CMK (cell line): ENCODE measurements at regions not wholly inside any gene's neighbourhood (a gene's known extent, or its start where the extent isn't known, plus 50 kb on each side); places are given as distances from the start of the nearest gene placed in this dataset.

Source experiments
- DNase-seq: peaks from one replicate; pipeline ENCODE4 v3.0.0-alpha.2; 2010; ENCODE audit warnings: low read depth

DNA sequence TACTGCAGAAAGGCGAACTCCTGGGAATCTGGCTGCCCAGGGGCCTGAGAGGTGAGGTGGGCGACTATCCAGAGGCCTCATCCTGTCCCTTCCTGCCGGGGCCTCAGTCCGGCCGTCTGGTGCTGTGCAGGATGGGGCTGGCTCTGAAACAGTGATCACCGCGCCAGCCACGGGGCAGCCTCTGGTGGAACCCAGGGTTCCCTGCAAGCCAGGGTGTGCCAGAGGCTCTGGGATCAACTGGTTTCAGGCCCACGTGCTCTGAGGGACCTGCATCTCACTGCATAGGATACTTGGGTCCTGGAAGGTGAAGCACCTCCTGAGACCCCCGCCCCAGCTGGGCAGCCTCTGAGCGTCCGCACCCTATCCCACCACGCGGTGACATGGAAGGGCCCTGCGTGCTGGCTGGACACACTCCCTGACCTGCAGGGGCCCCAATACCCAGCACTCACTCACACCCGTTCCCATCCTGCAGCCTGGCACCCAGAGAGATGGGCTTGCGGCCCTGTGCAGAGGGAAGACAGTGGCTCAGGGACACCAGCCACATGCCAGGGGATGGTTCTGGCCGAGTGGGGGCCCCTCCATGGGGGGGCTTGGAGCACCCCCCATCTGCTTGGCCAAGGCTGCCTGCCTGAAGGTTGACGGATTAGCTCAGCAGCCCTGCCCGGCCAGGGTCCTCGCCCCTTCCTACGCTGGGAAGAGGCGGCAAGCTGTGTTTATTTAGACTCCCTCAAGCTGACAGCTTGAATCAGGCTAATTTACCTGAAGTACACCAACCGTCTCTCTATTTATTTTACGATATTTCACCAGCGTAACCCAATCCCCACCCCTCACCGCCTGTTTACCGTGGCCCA is 64.3 kb upstream of the TTC34 start:
- no peak for DNase-seq

- DNase-seq = no peak
These were observed 65.1 kb upstream of the TTC34 start for GRCh38 chr1:2866422-2867086.

- no peak for DNase-seq
These were observed 65.6 kb upstream of the TTC34 start for GRCh38 chr1:2867087-2867425.

- no peak for DNase-seq
These were observed 66.4 kb upstream of the TTC34 start for GRCh38 chr1:2867861-2868260.

DNA sequence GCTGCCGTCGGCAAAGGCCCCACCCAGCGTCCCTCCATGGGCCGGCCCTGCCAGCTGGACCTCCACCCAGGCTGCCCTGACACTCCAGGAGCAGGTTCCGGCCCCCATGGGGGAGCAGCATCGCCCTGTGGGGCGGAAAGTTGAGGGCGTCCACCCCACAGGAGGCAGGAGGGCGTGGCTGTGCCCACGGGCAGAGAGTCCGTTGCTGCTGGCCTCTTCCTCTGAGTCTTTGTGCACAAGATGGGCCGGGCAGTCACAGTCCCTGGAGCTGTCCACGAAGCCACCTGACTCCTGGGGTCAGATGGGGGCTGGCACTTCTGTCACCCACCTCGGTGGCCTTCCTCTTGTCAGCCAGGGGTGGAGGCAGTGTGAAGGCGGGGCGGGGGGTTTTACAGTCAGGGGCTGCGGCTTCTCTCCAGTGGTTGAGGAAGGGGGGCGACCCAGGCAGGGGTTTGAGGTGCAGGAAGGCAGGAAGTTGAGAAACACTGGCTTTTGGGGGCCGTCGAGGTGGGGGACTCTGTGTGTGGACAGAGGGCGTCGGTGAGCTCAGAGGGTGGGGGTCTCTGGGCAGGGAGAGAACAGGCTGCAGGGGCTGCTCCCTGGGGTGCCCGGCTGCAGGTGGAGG is 67.2 kb upstream of the TTC34 start:
- DNase-seq = no peak

DNA sequence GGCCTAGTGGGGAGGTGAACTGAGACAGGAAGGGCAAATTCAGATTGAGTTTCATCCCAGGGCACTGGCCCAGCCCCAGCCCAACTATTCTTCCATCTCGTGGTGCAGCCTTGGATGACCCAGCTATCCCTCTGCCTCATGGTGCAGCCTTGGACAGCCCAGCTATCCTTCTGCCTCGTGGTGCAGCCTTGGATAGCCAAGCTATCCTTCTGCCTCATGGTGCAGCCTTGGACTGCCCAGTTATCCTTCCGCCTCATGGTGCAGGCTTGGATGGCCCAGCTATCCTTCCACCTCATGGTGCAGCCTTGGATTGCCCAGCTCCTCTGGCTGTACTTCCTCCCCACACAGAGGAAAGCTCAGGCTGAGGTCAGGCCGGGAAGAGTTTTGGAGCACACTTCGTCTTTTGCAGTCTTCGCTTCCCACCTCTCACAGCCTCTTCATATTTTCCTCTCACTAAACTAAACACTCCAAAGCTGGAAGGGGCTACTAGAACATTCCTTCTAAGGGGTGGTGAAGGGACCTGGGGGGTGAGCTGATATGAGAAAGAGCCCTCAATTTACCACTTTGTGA is 69.8 kb upstream of the TTC34 start:
- DNase-seq = no peak

GRCh38 chr1:2874207-2874606 is 72.7 kb upstream of the TTC34 start:
- DNase-seq = no peak

DNA sequence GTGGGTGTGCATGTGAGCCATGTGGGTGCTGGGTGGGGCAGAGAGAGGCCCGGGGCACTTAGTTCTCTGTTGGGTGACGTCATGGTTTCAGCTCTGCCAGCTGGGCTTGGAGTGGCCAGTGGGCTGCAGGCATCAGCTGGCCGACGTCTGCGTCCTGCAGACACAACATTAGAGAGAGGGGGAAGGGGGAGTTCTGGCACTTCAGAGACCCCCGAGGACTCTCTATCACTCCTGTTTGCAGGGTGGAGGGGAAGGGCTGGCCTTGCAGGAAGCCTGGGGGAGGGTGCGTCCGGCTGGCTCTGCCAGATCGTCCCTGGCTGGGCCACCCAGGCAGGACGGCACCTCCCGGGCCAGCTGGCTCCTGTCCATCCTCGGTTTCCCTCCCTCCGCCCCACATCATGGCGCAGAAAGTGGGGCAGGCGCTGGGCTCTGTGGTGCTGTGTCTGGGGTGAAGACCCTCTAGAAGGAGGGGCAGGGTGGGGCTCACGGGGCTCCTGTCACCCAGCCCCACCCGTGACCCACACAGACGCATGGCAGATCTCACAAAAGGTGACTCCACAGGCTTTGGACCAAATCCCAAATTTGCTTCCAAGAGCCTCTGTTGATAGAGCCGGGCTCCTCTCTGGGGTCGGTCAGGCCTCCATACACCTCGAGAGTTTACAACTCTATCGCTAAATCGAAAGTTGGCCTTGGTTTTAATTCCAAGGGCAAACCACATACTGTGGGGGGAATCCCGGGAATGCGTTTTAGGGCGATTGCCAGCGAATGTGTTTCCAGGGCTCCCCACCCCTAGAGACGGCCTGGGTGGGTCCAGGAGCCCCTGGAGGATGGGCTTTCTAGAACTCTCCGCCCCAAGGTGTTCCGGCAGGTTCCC is 73.4 kb upstream of the TTC34 start:
- DNase-seq = no peak

- no peak for DNase-seq
These were observed 74.4 kb upstream of the TTC34 start for GRCh38 chr1:2875707-2876561.

DNA sequence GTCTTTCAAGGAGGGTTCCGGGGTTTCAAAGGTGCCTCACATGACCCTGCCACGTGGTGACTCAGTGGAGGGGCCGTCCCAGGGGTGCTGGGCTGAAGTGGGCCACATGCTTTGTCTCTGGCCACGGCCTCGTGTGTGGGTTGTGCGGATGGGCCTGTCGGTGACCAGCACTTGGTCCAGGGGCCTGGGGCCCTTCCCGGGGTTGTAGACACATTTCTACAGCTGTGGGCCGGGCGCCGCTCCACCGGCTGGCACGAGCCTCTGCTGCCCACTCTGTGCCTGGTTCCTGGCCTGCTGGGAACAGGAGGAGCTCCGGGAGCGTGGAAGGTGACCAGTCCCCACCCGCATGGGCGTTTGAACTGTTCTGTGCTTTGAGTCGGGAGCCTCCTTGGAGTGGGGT is 75.4 kb upstream of the TTC34 start:
- no peak for DNase-seq

DNA sequence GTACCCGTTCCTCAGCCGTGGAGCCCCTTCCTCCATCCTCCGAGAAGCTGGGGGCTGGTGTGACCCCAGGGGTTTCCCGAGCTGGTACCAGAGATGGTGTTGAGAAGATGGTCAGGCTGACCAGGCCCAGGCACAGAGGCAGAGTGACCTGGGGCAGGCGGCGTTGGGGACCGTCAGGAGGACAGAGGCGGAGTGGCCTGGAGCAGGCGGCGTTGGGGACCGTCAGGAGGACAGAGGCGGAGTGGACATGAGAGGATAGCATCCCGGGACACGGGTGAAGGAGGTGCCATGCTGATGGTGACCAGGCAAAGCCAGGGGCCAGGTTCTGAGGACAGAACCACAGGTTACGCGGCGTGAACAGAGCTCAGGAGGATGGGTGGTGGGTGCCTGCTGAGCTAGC is 75.9 kb upstream of the TTC34 start:
- no peak for DNase-seq

DNA sequence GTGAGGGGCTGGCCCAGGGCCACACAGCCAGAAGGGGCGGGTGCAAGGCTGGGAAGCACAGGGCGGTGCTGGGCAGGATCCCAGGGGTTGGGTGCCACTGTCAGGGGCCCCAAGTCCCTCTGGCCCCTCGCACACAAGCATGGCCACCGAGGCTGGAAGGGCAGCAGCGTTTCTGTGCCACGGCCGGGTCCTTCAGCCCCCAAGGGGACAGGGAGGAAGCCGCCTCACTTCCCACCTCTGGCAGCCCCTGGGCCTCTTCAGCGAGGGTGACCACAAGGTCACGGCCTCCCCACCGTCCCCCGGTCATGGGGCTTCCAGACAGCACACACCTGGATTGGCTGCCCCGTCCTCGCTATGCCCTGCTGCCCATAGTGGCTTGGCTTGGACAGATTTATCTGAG is 77.1 kb upstream of the TTC34 start:
- no peak for DNase-seq

DNA sequence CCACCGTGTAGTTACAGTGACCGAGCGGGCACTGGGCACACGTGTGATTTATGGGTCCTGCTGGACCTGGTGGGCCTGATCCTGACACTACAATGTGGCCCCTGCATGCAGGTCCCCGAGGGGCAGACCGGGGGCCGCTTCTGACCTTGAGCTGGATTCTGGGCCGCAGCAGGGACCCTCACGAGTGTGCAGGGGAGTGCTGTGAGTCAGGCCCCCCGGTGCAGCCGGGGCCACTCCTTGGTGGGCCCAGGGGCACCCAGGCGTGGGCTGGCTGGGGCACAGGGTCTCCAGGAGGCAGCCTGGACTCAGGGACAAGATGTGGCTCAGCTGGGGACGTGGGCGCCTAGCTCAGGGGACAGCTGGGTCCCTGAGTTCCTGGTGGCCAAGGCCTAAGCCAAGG is 77.5 kb upstream of the TTC34 start:
- DNase-seq = no peak

DNA sequence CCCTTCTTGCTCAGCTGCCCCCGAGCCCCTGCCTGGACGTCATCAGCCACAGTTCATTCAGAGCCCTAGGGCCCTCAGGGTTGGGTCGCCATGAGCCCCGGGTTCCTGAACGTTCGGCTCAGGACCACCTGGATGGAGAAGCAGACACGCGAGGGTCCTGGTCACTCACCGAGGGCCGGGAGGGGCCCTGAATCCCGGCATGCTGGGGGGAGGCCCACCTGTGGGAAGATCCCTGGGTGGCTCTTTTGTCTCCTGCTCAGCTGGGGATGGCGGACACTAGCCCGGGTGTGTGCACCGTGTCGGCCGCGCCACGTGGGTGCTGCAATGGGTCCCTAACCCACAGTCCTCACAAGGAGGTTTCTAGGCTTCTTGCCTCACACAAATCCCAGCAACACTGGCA is 78.1 kb upstream of the TTC34 start:
- DNase-seq = no peak

- no peak for DNase-seq
These were observed 78.6 kb upstream of the TTC34 start for GRCh38 chr1:2880086-2880485.

DNA sequence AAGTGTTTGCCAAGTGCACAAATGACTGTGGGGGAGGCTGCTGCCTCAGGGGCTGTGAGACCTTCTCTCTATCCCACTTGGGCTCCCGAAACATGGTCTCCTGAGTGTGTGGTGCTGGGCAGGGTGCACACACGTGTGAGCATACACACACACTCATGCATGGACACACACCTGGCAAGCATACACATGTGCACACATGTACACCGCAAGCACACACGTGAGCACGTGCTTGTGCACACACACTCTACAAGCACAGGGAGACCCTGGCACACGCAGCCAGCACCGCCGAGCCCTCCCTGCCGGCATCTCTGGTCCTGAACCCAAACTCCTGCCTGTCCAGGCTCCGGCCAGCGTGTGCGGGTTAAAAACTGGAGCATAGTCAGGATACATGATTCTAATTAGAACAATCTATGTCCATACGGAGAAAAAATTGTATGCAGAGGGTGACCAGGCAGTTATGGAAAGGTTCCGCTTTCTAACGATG is 79.4 kb upstream of the TTC34 start:
- no peak for DNase-seq

- DNase-seq = no peak
These were observed 80.1 kb upstream of the TTC34 start for GRCh38 chr1:2881556-2881955.

DNA sequence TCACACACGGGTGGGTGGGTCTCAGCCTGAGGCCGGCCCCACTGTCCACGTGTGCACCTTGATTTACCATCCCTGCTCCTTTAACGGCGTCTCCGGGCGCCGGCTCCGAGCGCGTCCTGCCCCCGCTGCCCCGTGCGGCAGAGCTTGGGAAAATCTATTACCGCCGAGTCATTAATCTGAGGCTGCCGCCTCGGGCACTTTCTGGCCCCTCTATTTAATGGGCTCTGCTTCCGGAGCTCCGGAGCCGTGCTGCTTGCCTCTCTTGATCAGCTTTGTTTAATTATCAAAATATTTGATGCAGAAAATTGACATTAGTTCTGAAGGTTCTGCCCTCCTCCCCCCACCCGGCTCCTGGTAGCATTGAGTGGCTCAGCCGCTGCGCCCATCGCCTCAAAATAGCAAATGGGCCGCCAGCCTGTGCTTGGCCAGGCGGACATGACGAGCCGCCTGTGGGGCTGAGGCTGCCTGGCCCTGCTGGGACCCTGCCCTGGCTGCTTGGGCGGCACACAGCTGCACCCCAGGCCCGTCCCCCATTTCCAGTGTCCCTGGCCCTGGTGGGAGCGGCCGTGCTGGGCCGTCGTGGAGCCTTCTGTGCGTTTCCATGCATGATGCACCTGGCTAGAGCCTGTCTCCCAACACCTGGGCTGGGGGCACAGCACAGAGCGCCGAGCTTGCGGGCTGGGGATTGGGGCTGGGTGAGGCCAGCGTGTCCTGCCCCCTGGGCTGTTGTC is 81.6 kb upstream of the TTC34 start:
- DNase-seq = no peak

GRCh38 chr1:2885001-2885400 is 83.5 kb upstream of the TTC34 start:
- no peak for DNase-seq

- no peak for DNase-seq
These were observed 85.1 kb upstream of the TTC34 start for GRCh38 chr1:2886631-2887030.
